IPS DF 6.9 (cell line): ENCODE measurements at regions not wholly inside any gene's neighbourhood (a gene's known extent, or its start where the extent isn't known, plus 50 kb on each side); places are given as distances from the start of the nearest gene placed in this dataset.

ENCODE experiments used
- DNase-seq: peaks from one replicate; pipeline ENCODE4 v3.0.0-alpha.2; 2013; ENCODE audit warnings: low read depth, low spot score
- H3K27ac ChIP-seq: one replicate; pipeline ENCODE4 v1.5.1; 2013; ENCODE audit warnings: low read length, control low read depth
- H3K27me3 ChIP-seq: 2 replicates; pipeline ENCODE4 v1.6.1; 2013; ENCODE audit warnings: mild to moderate bottlenecking, low read length; ENCODE audit not compliant: control insufficient read depth, insufficient read depth
- H3K36me3 ChIP-seq: 2 replicates; pipeline ENCODE4 v1.6.1; 2013; ENCODE audit warnings: low read length; ENCODE audit not compliant: control insufficient read depth, insufficient read depth
- H3K4me1 ChIP-seq: 2 replicates; pipeline ENCODE4 v1.6.1; 2013; ENCODE audit warnings: low read length; ENCODE audit not compliant: control insufficient read depth, insufficient read depth
- H3K4me3 ChIP-seq: 2 replicates; pipeline ENCODE4 v1.5.1; 2013; ENCODE audit warnings: mild to moderate bottlenecking, low read length
- H3K9me3 ChIP-seq: 2 replicates; pipeline ENCODE4 v1.6.1; 2013; ENCODE audit warnings: low read length, inconsistent platforms; ENCODE audit not compliant: control insufficient read depth, insufficient read depth
- WGBS: extraction: QIAGEN DNeasy Blood & Tissue Kit; methylation state at CpG from one replicate; pipeline ENCODE4 v1.1.7; 2013; ENCODE audit warnings: mixed read lengths, missing lambda C conversion rate; ENCODE audit not compliant: insufficient read length, insufficient coverage; 5-methylcytosine and 5-hydroxymethylcytosine counted together

DNA sequence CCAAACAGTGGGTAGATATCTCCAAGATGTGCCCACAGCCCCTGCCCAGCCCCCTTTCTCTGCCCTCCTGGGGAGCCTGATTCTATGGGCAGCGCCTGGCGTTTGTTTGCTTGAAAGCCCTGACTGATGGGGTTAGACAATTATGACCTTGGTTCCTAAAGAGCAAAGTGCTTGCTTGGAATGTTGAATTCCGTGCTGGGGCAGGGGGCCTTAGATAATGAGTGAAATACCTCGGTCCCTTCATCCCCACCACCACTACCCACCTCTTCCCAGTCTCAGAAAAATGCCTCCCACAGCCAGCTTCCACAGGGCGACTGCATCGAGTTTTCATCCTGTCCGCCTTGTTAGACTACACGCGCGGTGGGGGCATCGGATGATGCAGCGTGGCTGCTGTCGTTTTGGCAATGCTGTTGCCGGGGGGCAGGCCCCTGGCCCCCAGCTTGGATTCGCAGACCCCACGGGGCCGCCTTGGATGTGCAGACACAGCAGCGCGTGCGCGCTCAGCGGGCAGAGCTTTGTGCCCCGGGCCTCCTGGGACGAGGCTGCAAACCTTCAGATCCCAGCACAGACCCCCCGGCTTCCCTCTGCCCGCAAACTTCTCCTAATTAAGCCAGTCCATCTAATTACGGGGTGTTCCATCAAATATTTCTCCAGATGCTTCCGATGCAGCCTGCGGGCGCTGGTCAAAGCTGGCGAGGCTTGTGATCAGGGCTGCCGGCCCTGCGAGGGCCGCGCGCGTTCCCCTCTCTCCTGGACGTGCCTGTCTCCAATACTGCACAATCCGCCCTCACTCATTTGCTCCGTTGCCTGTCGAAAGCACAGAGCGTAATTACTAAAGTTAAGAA lies 86.1 kb downstream of the LINC00237 start:
- Histone ChIP-seq H3K9me3 (no peaks in the 10 kb centered on the region), H3K27ac (no peak overlapping the region), H3K36me3 (no peaks in the 10 kb centered on the region), H3K4me1 (no peaks in the 10 kb centered on the region), H3K27me3 (no peaks in the 10 kb centered on the region), H3K4me3 (no peak overlapping the region)
- no peak for DNase-seq
- no CpG with 5 or more reads among the region's 42 CpGs for WGBS

DNA sequence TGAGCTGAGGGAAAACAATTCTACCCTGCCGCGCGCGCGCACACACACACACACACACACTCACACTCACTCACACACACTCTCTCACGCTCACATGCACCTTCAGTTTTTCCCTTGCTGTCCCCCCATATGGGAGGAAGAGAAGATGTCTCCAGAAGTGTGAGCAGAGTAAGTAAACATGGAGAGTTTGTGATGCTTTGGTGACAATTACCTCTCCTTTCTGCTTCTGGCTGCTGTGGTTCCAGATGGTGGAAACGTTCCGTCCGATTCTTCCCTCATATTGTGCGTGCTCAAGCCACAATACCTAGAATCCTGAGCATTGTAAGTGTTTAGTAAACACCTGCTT lies 86.7 kb downstream of the LINC00237 start:
- no peaks in the 10 kb centered on the region for H3K4me1 ChIP-seq
- no peak overlapping the region for H3K4me3 ChIP-seq
- no peaks in the 10 kb centered on the region for H3K9me3 ChIP-seq
- WGBS: no CpG with 5 or more reads among the region's 10 CpGs
- no peak for DNase-seq
- no peaks in the 10 kb centered on the region for H3K36me3 ChIP-seq
- H3K27ac ChIP-seq: no peak overlapping the region
- H3K27me3 ChIP-seq: no peaks in the 10 kb centered on the region

DNA sequence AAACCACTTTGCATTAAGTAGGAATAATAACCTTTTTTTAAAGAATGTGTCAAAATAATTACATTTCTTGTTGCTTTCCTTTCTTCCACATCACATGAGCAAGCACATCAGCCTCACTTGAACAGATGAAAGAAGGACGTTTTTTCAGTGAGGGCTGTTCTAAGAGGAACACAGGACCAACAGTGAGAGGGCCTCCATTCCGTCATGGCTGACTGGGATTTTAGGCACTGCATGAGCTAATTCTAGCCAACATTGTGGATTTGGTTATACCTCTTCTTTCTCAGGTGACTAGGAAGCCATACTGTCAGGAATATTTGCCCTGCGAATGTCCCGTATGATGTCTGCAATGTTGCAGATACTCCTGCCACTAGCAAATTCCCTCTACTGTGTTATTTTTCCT lies 87.6 kb downstream of the LINC00237 start:
- H3K4me3 ChIP-seq: no peak overlapping the region
- no peaks in the 10 kb centered on the region for H3K4me1 ChIP-seq
- no peak for DNase-seq
- no peaks in the 10 kb centered on the region for H3K36me3 ChIP-seq
- no peaks in the 10 kb centered on the region for H3K27me3 ChIP-seq
- no peak overlapping the region for H3K27ac ChIP-seq
- no CpG with 5 or more reads among the region's 4 CpGs for WGBS
- no peaks in the 10 kb centered on the region for H3K9me3 ChIP-seq

DNA sequence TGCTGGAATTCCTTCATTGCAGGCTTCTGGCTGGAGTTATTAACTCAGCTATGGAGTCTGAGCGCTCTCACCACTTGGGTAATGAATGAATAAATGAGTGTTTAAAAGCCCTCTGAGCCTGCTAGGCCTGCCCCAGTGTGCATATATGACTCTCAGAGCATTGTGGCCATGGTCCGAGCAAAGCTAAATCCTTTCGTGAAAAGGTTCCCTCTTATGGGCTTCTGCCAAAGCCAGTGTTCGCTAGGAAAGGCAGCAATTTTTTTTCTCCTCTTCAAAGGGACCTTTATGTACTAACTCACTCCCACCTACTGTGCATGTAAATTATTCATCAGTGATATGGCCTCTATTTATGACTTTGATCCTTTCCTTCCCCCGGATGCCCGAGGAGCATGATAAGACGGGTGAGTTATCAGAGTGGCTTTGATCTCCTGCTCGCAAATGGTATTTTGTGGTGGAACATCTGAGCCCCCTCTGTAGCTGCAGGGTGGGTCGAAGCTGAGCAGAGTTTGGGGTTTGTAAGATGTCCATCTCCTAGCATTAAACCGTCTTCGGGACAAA lies 88.6 kb downstream of the LINC00237 start:
- H3K36me3 ChIP-seq: no peaks in the 10 kb centered on the region
- WGBS: no CpG with 5 or more reads among the region's 11 CpGs
- H3K4me3 ChIP-seq: no peak overlapping the region
- no peaks in the 10 kb centered on the region for H3K27me3 ChIP-seq
- no peak overlapping the region for H3K27ac ChIP-seq
- no peaks in the 10 kb centered on the region for H3K4me1 ChIP-seq
- no peak for DNase-seq
- H3K9me3 ChIP-seq: no peaks in the 10 kb centered on the region

DNA sequence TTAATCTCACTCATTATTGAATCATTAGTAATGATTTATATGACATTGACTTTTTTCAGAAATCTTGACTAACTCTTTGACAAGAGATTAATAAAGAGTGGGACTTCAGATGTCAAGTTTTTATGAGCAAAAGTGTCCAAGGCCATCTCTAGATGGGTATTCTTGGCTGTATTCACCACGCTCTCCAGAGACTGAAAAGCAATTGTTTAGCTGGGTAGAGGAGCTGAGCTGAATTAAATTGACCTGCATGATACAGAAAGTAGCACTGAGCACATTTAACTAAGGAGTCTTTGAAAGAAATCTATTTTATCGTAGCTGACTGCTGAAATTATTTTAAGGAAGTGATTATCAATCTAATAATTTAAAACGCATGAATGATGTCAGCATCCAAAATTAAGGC lies 89.4 kb downstream of the LINC00237 start:
- Histone ChIP-seq H3K36me3 (no peaks in the 10 kb centered on the region), H3K27me3 (no peaks in the 10 kb centered on the region), H3K27ac (no peak overlapping the region), H3K9me3 (no peaks in the 10 kb centered on the region), H3K4me3 (no peak overlapping the region), H3K4me1 (no peaks in the 10 kb centered on the region)
- DNase-seq: no peak
- WGBS: no CpG with 5 or more reads among the region's 3 CpGs

DNA sequence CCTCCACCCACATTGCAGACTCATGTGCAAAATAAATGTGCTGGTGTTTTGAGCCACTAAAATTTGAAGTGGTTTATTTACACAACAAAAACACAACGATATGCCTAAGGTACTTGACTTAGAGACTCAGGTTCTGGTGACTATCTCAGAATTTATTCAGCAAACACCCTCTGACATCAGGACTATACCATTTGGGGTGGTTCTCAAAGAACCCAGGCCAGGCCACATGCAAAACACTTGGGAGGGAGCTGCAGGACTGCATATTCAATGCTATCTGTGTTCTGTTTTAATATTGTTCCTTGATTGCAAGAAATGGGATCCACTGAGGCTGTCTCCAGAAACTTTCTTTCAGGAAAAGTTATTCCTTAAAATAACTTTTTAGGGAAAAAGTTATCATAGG lies 91.6 kb downstream of the LINC00237 start:
- H3K36me3 ChIP-seq: no peaks in the 10 kb centered on the region
- H3K4me1 ChIP-seq: no peaks in the 10 kb centered on the region
- no peak overlapping the region for H3K27ac ChIP-seq
- WGBS: no CpG with 5 or more reads among the region's 1 CpG
- H3K27me3 ChIP-seq: no peaks in the 10 kb centered on the region
- no peaks in the 10 kb centered on the region for H3K9me3 ChIP-seq
- H3K4me3 ChIP-seq: no peak overlapping the region
- no peak for DNase-seq

DNA sequence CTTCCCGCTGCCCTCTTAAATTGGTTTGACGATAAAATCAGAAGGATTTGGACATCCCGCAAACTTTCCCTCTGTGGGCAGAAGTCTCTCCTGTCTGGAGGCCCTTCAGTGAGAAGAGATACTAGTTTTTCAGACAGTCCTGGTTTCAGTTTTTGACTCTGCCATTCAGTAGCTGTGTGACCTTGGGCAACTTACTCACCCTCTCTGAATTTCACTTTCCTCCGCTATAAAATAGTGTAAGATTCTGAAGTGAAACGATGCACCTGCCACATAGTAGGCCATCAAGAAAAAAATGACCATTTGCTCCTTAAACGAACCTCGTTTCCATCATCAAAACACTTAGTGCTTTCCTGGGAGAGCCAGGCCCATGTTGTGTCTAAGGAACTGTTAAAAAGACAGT lies 97.2 kb downstream of the LINC00237 start:
- no peaks in the 10 kb centered on the region for H3K27me3 ChIP-seq
- no peak overlapping the region for H3K27ac ChIP-seq
- H3K4me3 ChIP-seq: no peak overlapping the region
- DNase-seq: no peak
- H3K9me3 ChIP-seq: no peaks in the 10 kb centered on the region
- WGBS: no CpG with 5 or more reads among the region's 7 CpGs
- H3K4me1 ChIP-seq: no peaks in the 10 kb centered on the region
- no peaks in the 10 kb centered on the region for H3K36me3 ChIP-seq

DNA sequence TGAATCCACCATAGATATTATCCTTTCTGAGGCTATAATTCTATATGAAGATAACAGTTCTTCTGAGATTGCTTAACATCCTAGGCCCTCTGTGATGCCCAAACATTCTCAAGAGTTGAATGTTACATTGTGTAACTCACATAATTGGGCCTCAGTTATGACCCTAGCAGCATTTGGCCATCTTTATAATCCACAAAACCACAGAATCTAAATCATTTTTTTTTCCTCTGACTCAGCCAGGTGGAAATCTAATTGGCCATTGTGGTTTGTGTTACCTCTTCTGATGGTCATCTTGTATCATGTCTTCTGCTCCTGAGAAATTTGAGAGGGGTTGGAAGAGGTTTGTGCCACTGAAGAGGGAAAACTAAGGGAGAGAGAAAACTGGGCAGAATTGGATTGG lies 99.5 kb downstream of the LINC00237 start:
- H3K9me3 ChIP-seq: no peaks in the 10 kb centered on the region
- no peak overlapping the region for H3K4me3 ChIP-seq
- DNase-seq: no peak
- no peak overlapping the region for H3K27ac ChIP-seq
- H3K36me3 ChIP-seq: no peaks in the 10 kb centered on the region
- H3K4me1 ChIP-seq: no peaks in the 10 kb centered on the region
- no peaks in the 10 kb centered on the region for H3K27me3 ChIP-seq

DNA sequence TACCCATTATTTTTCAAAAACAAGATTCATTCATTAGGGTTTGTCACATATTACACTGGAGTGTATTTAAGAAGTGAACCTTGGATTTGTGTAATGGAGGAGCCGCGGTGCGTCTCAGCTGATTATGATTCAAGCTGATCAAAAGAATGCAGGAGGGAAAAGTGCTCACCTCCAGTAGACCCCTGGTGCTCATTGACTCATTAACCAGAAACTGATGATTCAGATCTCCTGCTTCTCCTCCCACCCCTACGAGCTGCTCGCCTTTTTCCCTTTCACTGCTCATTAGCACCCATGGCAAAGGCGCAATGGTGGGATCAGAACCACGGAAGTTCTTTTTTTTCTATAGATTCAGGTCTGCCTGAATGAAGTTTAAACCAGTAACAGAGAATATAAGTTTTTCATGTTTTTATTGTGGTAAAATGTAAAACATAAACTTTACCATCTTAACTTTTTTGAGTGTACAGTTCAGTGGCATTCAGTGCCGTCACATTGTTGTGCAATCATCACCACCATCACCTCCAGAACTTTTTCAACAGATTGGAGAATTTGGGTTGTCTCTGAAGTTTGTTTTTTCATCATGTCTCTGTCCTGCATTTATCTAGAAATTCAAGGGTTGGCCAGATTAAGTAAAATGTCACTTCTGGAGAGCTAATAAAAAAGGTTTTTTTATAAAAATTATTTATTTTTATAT lies 101.6 kb downstream of the LINC00237 start:
- H3K27me3 ChIP-seq: no peaks in the 10 kb centered on the region; the same call in 1 of the 2 replicates
- no peaks in the 10 kb centered on the region for H3K36me3 ChIP-seq
- no peak overlapping the region for H3K4me3 ChIP-seq
- no CpG with 5 or more reads among the region's 8 CpGs for WGBS
- no peaks in the 10 kb centered on the region for H3K4me1 ChIP-seq
- H3K27ac ChIP-seq: no peak overlapping the region
- H3K9me3 ChIP-seq: no peaks in the 10 kb centered on the region
- DNase-seq: no peak

DNA sequence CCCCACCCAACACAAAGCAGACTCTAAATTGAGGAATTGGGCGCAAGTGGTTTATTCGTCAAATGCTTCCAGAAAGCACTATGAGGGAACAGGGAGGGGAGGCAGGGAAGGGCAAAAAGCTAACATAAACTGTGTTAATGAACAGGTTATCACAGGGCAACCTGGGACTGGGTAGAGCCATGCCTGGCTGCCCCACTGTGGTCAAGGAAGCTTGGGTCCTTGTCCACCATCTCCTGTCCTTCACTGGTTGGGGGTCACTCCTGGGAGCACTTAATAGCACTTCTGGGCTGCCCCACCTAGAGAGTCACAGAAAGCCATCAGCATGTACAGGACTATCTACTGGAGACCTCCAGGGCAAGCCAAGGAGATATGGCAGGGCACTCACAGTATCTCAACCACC lies 102.3 kb downstream of the LINC00237 start:
- no peaks in the 10 kb centered on the region for H3K4me1 ChIP-seq
- no peak for DNase-seq
- H3K36me3 ChIP-seq: no peaks in the 10 kb centered on the region
- no peak overlapping the region for H3K27ac ChIP-seq
- H3K4me3 ChIP-seq: no peak overlapping the region
- no CpG with 5 or more reads among the region's 2 CpGs for WGBS
- H3K27me3 ChIP-seq: no peaks in the 10 kb centered on the region; the same call in 1 of the 2 replicates
- no peaks in the 10 kb centered on the region for H3K9me3 ChIP-seq
